Iris pigment epithelial cell (primary cell): ENCODE measurements at regions not wholly inside any gene's neighbourhood (a gene's known extent, or its start where the extent isn't known, plus 50 kb on each side); places are given as distances from the start of the nearest gene placed in this dataset.
"Not testable (repeated sequence)": the region's sequence is repeated elsewhere in the genome, so short reads cannot be mapped to it uniquely, and the experiment has no call there.

Experiments
- DNase-seq: peaks from one replicate; pipeline ENCODE4 v3.0.0-alpha.2; 2011; ENCODE audit warnings: low read depth

DNA sequence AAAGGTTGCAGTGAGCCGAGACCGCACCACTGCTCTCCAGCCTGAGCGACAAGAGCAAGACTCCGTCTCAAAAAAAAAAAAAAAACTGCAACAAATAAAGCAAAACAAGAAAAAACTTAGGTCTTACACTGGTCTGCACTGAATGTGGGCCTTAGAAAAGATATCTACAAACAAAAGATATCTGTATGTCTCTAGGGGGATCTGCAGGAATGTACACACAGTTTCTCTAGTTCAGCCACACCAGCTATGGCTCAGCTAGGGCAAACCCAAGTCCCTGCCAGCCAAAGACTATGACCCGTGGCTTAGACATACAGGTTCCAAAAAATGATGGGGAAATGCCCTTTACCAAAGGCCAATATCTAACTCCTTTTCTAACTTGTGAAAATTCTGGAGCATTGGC lies 202.4 kb upstream of the KAZN start:
- DNase-seq: no peak

DNA sequence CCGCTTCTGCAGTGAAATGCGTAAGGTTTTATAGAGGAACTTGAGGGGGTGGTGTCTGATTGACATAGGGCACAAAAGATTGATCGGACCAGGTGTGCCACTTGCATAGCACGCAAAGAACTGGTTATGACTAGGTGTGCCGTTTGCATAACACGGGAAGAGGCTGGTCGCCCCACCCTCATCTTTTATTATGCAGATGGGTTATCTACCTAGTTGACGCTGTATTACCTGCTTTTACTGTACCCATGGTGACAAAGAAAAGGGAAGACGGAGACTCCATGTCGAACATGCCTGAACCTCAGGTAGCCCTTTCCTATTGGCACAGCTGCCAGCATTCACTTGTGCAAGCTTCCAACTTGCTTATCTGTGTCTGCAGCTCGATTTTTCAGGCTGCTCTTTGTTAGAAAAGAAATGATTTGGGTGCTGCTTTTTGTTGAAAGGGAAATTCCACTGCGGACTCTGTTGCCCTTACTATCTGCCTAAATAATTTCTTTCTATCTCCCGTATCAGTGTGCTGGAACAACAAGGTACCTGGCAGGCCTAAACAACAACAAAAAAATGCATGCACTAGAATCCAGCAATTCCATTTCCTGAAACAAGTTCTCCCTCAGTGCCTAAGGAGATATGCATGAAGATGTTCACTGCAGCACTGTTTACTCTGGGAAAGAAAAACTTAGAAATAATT lies 194.4 kb upstream of the KAZN start:
- no peak for DNase-seq

DNA sequence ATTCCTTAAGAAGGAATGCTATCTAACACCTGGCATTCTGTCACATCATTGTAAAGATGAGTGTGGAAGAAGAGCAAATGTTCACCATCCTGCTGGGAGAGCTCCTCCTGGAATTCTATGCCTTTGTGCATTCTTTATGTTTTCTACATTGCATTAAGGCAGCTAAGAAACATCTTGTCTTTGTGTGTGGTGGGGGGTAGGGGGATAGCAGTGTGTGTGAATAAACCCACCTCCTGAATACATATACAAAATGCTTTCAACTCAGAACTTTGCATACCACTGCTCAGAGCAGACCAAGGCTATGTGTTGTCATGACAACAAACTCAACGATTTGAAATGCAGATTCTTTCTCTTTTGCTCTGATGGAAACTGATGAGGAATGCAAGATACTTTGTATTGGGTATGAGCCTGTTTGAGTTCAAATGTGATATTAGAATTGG lies 193.6 kb upstream of the KAZN start:
- no peak for DNase-seq

DNA sequence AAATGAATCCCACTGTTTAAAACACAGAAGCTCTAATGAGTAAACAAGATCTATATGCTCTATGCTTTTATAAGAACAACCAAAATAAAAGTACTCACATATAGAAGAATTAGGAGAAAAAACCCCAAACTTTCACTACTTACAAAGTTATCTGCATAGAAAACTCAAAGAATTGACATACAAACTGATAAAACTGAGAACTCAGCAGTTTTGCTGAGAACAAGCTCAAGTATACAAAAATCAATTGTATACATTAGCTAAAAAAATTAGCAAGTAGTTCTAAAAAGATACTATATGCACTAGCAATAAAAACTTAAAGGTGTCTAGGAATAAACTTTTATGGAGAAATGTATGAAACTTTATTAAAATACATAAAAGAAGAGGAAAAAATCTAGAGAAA lies 186.2 kb upstream of the KAZN start:
- no peak for DNase-seq

DNA sequence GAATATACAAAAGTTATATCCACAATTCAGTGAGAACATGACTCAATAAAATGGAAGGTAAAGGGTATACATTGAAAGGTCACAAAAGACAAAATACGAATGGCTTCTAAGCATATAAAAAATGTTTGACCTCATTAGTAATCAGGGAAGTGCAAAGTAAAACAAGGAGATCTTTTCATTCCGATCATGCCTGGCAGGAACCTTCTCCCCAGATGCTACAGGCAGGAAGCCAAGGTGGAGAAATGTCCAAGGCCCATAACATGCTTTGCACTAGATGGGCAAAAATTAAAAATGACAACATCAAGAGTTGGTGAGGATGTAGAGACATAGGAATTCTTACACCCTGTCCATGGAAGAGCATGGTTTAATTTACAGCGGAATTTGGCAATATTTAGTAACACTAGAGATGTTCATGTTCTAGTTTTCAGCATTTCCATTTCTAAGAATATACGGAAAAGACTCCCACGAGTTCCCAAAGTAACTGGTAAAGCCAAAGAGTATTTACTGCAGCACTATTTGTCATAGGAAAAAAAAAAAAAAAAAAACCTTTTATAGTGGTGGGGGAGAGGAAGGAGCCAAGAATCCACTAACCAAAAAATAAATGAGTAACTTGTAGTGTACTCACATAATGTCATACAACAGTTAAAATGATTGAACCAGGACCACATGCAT lies 184.5 kb upstream of the KAZN start:
- peak; percentile 26 for DNase-seq

DNA sequence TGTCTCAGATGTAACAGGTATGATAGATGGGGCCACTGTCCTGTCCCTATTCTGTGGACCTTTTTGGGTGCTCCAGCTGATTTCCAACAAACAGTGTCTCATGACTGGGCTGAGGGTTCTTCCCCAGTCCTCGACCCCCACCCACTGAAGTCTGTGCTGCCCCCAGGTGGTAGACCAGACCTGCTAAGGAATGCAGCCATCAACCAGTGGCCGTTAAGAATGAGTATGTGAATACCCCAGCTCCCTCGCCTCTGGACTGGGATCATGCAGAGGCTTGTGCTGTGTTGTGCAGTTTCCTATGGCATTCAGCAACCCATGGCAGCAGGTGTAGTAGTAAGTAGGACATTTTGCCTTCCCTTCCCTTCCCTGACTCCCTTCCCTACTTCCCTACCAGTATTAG lies 183.1 kb upstream of the KAZN start:
- DNase-seq: no peak

DNA sequence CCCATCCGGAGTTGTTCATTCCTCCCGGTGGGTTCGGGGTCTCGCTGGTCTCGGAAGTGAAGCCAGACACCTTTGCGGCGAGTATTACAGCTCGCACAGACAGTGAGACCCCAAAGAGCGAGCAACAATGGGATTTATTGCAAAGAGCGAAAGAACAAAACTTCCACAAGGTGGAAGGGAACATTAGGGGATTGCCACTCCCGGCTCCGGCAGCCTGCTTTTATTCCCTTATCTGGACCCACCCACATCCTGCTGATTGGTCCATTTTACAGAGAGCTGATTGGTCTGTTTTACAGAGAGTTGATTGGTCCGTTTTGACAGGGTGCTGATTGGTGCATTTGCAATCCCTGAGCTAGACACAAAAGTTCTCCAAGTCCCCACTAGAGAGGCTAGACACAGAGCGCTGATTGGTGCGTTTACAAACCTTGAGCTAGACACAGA lies 178.7 kb upstream of the KAZN start:
- not testable (repeated sequence) for DNase-seq

DNA sequence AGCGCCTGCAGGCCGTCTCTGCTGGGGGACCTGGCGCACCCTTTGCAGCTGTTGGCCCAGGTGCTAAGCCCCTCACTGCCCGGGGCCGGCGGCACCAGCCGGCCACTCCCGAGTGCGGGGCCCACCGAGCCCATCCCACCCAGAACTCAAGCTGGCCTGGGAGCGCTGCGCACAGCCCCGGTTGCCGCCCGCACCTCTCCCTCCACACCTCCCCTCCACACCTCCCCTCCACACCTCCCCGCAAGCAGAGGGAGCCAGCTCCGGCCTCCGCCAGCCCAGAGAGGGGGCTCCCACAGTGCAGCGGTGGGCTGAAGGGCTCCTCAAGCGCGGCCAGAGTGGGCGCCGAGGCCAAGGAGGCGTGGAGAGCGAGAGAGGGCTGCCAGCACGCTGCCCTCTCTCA lies 177.8 kb upstream of the KAZN start:
- DNase-seq: no peak

DNA sequence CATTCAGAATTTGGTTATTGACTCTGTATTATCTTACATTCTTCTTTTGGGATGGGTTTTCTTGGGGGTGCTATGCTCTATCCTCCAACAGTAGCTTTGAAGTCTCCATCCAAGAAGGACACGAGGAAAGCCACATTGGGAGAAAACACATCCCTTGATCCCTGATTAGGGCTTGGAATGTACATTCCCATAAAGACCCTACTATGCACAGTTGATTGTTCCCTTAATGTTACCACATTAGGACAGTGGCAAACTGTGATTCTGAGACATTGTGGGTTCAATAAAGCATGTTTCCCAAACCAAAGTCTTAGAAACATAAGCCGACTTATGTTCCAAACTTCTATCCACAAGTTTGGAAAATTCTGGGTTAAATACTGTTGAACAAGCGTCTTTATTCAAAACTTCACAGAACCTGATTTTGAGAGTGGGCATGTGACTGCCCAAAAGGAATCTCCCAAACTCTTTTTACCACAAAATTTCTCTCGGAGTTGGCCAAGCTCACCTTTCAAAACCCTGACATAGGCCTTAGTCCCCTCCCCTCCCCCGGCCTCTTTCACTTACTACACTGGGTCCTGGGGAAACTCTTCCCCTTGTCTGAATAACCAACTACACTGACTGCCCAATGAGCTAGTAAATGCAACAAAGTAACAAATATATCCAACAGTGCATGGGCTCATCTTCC lies 177.0 kb upstream of the KAZN start:
- DNase-seq: no peak

DNA sequence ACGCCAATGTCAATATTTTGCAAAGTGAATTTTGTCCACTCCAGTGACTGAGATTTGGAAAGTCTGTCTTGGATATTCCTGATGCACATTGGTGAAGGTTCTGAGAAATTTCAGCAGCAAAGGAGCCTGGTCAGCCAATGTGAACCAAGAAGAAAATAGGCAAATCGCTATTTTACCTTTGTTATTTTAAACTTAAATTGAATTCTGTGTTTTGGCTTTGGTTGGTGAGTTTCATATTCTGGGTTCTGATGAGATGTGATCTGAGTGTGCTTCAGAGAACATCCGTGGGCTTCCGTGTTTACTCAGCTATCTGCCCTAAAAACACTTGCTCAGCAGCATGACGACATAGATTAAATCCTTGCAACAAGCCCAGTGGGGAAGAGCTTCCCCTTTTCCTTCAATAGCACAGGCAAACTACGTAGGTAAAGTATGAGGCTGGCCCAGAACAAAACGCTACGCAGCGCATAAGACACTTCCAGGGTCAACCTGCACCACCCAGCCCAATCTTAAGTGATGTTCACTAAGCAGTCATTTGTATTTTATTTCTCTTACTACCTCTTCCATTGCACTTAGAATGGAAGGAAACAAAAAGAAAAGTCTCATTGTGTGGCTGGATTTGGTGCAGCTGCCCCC lies 176.4 kb upstream of the KAZN start:
- no peak for DNase-seq

DNA sequence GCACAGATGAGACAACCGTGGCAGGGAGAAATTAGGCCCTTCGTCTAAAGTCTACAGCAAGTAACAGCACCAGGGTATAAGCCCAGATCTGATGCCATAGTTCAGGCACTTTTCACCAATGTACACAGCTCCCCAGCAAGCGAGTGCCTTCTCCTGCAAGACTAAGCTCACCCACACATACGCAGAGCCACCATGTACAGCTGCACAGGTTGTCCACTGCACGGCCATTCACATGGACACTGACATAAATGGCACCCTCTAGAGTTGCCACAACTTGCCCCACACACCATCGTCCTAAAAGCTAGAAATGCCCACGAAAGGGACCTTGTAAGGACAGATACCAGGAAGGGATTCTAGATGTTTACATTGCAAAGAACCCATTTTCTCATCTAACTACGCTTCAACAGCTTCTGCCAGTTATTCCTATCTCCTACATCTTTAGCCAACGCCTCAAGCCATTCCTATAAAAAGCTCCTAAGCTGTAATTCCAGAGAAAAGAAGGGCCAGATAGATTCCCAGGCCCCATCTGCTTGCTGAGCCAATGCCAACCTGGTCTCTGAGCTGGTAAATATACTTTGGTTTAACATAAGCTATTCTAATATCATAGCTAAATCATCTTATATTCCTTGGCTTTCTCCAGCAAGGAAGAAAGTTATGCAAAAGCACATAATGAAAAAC lies 174.0 kb upstream of the KAZN start:
- no peak for DNase-seq

DNA sequence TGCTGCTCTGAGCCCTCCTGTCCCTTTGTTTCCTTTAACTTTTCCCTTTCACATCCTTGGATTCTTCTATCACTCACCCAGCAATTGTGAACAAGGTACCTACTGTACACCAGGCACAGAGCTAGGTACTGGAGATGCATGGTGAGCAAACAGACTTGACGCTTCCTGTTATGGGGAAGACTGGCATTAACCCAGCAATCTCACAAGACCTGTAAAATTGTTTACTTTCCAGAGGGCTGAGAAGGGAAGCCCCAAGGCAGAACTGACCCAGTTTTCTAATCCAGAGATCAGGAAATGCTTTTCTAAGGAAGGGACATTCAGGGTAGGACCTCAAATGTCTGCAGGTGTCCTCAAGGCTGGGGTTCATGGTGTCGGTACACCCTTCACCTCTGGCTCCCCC lies 171.6 kb upstream of the KAZN start:
- no peak for DNase-seq

DNA sequence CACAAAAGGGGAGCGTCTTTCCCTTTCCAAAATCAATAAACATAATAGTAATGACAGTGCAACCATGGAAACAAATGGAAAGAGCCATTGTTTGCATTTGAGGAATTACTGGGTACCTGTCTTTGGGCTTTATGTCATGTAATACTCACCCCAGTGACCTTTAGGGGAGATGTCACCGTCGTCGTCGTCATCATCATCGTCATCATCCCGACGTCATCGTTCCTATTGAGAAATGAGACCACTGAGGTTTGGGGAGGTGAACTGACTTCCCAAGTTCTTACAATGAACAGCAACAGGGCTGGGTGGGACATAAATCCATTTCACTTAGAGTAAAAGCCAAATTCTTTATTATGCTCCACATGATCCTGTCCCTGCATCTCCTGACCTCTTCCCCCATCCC lies 168.9 kb upstream of the KAZN start:
- DNase-seq: no peak

DNA sequence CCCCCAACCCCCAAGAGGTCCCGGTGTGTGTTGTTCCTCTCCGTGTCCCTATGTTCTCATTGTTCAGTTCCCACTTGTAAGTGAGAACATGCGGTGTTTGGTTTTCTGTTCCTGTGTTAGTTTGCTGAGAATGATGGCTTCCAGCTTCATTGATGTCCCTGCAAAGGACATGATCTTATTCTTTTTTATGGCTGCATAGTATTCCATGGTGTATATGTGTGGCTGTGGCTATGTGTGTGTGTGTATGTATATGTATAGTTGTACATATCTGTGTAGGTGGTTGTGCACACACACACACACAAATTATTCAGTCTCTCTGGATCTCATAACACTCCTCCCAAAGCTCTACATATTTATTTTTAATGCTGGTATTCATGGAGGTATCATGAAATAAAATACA lies 165.8 kb upstream of the KAZN start:
- not testable (repeated sequence) for DNase-seq

DNA sequence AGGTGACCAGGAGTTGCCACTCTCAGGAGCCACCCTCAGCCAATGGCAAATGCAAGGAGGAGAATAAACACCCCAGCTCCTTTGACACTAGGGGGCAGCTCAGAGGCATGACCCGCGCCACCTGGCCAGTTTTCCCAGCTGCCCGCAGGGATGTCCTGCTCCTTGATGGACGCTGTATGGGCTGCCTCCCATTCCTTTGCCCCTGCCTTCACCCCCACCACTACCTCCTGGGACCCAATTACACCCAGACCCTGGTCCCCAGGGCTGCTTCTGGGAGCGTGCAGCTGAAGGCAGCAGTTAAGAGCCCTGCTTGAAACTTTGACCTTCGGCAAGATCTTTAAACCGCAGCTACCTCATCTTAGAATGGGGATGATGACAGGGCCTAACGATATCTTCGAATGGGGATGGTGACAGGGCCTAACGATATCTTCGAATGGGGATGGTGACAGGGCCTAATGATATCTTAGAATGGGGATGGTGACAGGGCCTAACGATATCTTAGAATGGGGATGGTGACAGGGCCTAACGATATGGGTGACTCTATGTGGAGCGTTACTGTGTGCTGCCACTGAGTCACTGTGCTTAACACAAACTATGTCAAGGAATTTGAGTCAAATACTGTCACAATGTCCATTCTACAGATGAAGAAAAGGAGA lies 163.0 kb upstream of the KAZN start:
- DNase-seq: no peak

DNA sequence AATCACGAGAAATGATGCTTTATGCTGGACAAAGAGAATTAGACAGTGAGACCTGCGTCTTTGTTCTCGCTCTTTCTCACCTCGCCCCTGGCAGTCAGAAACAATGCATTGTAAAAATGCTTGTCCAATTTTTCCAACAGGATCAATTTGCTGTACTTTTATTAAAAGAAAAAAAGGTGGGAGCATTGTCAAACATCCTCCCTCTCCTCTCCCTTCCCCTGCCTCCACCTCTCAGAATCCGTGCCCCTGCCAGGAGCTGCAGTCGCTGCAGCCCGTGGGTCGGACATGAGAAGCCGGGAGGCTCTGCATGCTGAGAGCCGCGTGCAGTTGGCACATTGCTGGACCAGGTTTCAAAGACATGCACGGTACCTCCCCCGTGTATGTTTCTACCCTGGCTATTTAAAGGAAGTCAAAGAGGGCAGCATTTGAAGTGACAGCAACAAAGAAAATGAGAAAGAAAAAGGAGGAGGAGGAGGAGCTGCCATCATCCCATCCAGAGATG lies 161.0 kb upstream of the KAZN start:
- no peak for DNase-seq

DNA sequence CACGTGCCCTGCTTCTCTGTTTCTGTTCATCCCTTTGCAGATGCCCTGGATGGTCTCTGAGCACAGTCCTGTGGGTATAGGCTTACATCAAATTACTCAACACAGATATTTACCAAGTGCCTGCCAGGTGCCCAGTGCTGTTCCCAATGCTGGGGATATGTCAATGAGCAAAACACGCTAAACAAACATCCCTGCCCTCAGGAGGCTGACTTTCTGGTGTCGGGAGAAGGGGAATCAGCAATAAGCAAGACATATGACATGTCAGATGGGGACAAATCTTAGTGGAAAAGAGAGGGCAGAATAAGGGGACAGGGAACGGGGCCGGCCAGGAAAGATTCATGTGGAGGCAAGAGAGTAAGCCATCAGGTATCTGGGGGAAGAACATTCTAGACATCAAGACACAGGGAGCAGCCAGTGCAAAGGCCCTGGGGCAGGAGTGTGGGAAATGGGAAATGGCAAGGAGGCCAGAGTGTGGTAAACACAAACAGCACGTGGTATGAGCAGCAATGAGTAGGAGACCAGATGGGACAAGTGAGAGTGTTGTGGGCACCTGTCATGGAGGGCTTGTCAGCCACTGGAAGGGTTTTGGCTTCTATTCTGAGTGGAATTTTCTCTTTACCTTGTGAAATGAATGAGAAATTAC lies 160.2 kb upstream of the KAZN start:
- no peak for DNase-seq

DNA sequence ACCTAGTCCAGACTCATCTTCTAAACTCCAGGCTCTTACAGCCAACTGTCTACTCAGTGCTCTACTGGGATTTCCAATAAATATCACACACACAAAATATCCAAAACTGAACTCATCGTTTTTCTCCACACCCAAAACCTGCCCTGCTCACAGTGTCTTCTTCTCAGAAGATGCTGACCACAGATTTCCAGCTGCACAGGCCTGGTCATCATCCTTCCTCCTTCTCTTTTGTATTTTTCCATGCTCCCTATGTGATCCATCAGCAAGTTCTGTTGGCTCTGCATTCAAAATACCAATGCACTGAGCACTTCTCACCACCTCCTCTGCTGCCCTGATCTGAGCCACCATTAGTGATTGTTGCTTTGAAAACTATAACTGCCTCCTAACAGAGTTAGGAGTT lies 159.5 kb upstream of the KAZN start:
- DNase-seq: no peak

DNA sequence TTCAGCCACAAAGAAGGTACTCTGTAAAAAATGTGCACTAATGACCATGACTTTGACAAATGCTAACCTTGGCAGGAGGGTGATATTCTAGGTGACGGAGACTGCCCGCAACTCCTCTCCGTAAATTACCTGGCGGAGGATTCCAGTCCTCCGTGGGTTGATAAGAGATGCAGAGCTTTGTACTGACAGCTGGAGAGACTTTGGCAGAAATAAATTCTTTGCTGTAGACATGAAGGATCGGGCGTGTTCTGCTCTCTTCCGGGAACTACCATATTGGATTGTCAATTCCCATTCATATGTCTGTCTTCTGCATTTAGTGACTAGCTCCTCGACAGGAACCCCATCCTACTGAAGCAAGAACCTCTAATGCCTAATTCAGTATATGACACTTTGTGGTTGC lies 158.3 kb upstream of the KAZN start:
- DNase-seq: no peak

DNA sequence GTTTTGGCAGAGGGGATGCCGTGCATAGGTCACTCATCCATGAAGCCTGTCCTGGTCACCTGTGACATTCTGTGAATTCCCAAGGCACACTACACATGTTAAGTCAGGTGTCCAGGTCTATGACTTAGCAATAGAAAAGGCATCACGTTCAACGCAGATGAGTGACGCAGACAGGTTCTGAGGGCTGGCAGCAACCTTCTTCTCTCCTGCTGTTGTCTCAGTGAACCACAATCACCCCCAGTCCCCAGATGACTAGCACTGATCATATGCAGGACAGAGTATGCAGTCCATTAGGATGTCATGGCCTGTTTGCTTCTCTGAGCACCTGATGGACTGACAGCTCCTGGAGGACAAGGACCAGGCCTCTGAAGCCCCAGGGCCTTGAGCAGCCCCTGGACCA lies 157.8 kb upstream of the KAZN start:
- DNase-seq: no peak

DNA sequence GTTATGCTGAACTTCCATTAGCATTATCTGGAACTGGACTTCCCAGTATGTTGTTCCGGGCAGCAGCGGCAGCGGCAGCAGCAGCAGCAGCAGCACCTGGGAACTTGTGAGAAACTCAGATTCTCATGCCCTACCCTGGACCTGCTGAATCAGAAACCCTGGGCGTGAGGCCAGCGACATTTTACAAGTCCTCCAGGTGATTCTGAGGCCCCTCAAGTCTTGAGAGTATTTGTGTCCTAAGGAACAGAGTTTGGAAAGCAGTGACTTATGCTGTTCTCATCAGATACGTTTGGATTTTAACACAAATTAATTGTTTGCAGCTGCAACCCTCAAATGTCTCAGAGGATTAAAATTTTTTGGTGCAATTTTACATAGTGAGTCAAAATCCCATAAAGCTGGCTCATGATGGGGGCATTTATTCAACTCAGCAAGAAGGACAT lies 157.2 kb upstream of the KAZN start:
- DNase-seq: peak; percentile 32
